Kidney (tissue), 13 donors: ENCODE measurements at regions not wholly inside any gene's neighbourhood (a gene's known extent, or its start where the extent isn't known, plus 50 kb on each side); places are given as distances from the start of the nearest gene placed in this dataset.

ENCODE experiments used
- DNase-seq, 5 donors: peaks; one replicate each; pipeline ENCODE4 v3.0.0-alpha.2; 2013 to 2020
- FAIRE-seq: peaks from 2 replicates; lab custom pipeline; 2012; peaks lifted over from hg19 to GRCh38; lab: Jason Lieb, UNC
- H3K27ac ChIP-seq, 2 donors: one replicate each; pipeline ENCODE4 v1.7.0; 2013; ENCODE audit warnings: low read depth in 2 of 2, low read length in 2 of 2, inconsistent platforms in 1 of 2
- H3K27me3 ChIP-seq: one replicate; pipeline ENCODE4 v1.7.1; 2013; ENCODE audit warnings: low read length, inconsistent platforms; ENCODE audit not compliant: control insufficient read depth, insufficient read depth
- H3K36me3 ChIP-seq, 3 donors: one replicate each; pipeline versions ENCODE4 v1.7.0 to v1.7.1; 2013; ENCODE audit warnings: low read length in 3 of 3, control low read depth in 1 of 3, inconsistent platforms in 1 of 3; ENCODE audit not compliant: insufficient read depth in 3 of 3, control insufficient read depth in 2 of 3
- H3K4me1 ChIP-seq, 3 donors: one replicate each; pipeline versions ENCODE4 v1.7.0 to v1.7.1; 2013; ENCODE audit warnings: low read length in 3 of 3, inconsistent platforms in 1 of 3, low read depth in 1 of 3; ENCODE audit not compliant: control insufficient read depth in 2 of 3, insufficient read depth in 2 of 3
- H3K4me3 ChIP-seq, 3 donors: one replicate each; pipeline versions ENCODE4 v1.7.0 to v1.8.1; 2013; ENCODE audit warnings: low read length in 3 of 3, control low read depth in 1 of 3, inconsistent platforms in 1 of 3
- H3K9ac ChIP-seq, 3 donors: one replicate each; pipeline versions ENCODE4 v1.7.0 to v1.7.1; 2013; ENCODE audit warnings: low read length in 3 of 3, control low read depth in 1 of 3, inconsistent platforms in 1 of 3
- H3K9me3 ChIP-seq, 3 donors: one replicate each; pipeline versions ENCODE4 v1.7.0 to v1.7.1; 2013; ENCODE audit warnings: low read length in 3 of 3, control low read depth in 1 of 3, inconsistent platforms in 1 of 3; ENCODE audit not compliant: control insufficient read depth in 2 of 3, insufficient read depth in 1 of 3
- CTCF ChIP-seq: IDR thresholded peaks from 3 replicates; pipeline ENCODE4 v1.5.1; 2012; ENCODE audit warnings: mild to moderate bottlenecking, moderate library complexity, borderline replicate concordance; ENCODE audit not compliant: insufficient read depth; ENCODE audit errors: extremely low read depth
- intact Hi-C: fragments of 100-400 bp; cut with DNase I; formaldehyde crosslinking; loops from one replicate; pipeline ENCODE4 v1.11.1; 2022
- donor health status: control.
- donor health status: control.
- donor health status: control.
- donor health status: control.
- donor health status: control.
- donor health status: DM: yes; HTN: yes; CAD: no.
- donor health status: Normal renal cell carcinoma (clear cell type).

DNA sequence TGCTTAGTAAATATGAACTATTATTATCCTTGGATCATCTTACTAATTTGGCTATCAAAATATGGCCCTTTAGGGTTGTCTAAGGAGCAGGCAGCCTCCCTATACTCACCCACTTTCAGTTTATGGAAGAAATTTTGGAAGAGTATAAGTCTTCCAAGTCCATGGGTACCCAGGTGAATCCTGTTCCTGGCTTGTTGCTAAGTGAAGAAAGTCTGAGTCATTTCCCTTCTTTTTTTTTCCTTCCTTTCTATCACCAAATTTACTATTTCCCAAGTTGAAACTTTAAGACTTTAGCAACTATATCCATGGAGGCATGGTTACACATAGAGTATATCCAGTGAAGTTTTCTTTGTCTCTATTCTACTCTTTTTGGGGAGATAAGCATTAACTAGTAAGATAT is 184.0 kb upstream of the ACTBL2 start:
- Histone ChIP-seq H3K4me1 (no peaks in the 10 kb centered on the region), H3K27me3 (no peaks in the 10 kb centered on the region), H3K9me3 (no peaks in the 10 kb centered on the region), H3K9ac (no peak overlapping the region), H3K4me3 (no peak overlapping the region), H3K27ac (no peak overlapping the region), H3K36me3 (no peaks in the 10 kb centered on the region)
- TF ChIP-seq CTCF: no peak
- FAIRE-seq (no peak), DNase-seq (no peak)
- intact Hi-C loops: no loop called here

DNA sequence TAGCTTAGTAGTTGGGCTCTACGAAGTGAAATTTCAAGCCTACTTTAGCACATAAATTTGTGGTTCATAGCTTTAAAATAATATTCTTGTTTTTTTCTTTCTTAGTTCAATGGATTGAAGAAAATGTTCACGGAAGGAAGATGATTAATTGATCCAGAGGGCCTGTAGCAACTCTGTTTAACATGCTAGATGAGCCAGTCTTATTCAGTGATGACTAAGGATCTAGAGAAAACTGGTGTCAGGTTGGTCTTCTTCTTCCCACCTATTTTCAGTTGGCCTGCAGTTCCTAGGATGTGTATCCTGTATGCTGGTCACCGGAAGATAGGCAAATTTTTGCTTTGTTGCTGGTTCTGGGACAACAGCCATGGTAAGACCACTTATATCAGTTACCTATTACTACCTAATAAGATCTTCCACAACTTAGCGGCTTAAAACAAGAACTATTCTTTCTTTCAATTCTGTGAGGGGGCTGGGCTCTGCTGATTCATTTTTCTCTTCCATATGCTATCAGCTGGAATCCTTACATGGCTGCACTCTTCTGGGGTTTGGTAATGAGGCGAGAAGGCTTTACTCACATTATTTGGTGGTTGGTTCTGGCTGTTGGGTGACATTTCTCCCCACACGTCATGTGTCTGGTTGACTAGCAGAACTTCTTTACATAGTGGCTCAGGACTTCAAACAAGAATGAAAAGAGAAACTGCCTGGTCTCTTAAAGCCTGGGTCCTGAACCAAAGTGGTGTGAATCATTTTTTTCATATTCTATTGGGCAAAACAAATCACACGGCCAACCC is 182.7 kb upstream of the ACTBL2 start:
- Histone ChIP-seq H3K9me3 (no peaks in the 10 kb centered on the region), H3K9ac (no peak overlapping the region), H3K36me3 (no peaks in the 10 kb centered on the region), H3K4me1 (no peaks in the 10 kb centered on the region), H3K27ac (no peak overlapping the region), H3K27me3 (no peaks in the 10 kb centered on the region), H3K4me3 (no peak overlapping the region)
- no peak for DNase-seq
- FAIRE-seq: no peak
- intact Hi-C loops: no loop called here
- TF ChIP-seq CTCF: no peak

- H3K9ac ChIP-seq: no peak overlapping the region
- intact Hi-C loops: no loop called here
- H3K4me3 ChIP-seq: no peak overlapping the region
- no peaks in the 10 kb centered on the region for H3K9me3 ChIP-seq
- H3K4me1 ChIP-seq: no peaks in the 10 kb centered on the region
- no peak for TF ChIP-seq CTCF
- no peaks in the 10 kb centered on the region for H3K27me3 ChIP-seq
- H3K27ac ChIP-seq: no peak overlapping the region
- H3K36me3 ChIP-seq: no peaks in the 10 kb centered on the region
- FAIRE-seq (no peak), DNase-seq (no peak)
Measured at GRCh38 chr5:57664700-57665099, 182.1 kb upstream of the ACTBL2 start.
